WTC11 (cell line): ENCODE measurements at regions not wholly inside any gene's neighbourhood (a gene's known extent, or its start where the extent isn't known, plus 50 kb on each side); places are given as distances from the start of the nearest gene placed in this dataset.

ENCODE experiments used
- ATAC-seq: fragments of 200-7000 bp; cut with Tn5 transposase; 2 replicates; pipeline ENCODE4 v1.10.0; 2021; ENCODE audit warnings: mild to moderate bottlenecking, moderate library complexity
- CTCF ChIA-PET: fragments of 300-600 bp; sonication (Branson Sonifier 250); formaldehyde crosslinking; loops from one replicate; lab custom pipeline; 2021; ENCODE audit warnings: antibody characterized with exemption; lab: Charles Lee
- POLR2A ChIA-PET: fragments of 350-600 bp; sonication (Branson Sonifier 250); formaldehyde crosslinking; loops from one replicate; lab custom pipeline; 2021; ENCODE audit warnings: antibody characterized with exemption; lab: Charles Lee
- DNase-seq: peaks from one replicate; pipeline ENCODE4 v3.0.0; 2021; ENCODE audit warnings: low spot score
- H3K27ac Mint-ChIP-seq: 2 replicates; pipeline ENCODE4 v1.8.0; 2021; ENCODE audit warnings: mixed read lengths
- H3K27me3 Mint-ChIP-seq: 2 replicates; pipeline ENCODE4 v1.8.0; 2021; ENCODE audit warnings: low read depth, mild to moderate bottlenecking, moderate library complexity, mixed read lengths
- H3K36me3 Mint-ChIP-seq: 2 replicates; pipeline ENCODE4 v1.8.0; 2021; ENCODE audit warnings: mixed read lengths
- H3K4me1 Mint-ChIP-seq: 2 replicates; pipeline ENCODE4 v1.8.0; 2022; ENCODE audit warnings: mixed read lengths
- H3K4me3 Mint-ChIP-seq: 2 replicates; pipeline ENCODE4 v1.8.0; 2021; ENCODE audit warnings: mild to moderate bottlenecking, moderate library complexity, mixed read lengths
- H3K9me3 Mint-ChIP-seq: 2 replicates; pipeline ENCODE4 v1.8.0; 2021; ENCODE audit warnings: mixed read lengths
- CBFB ChIP-seq: sonication (generic); formaldehyde crosslinking; IDR thresholded peaks from 2 replicates; pipeline ENCODE4 v1.8.1; 2022; ENCODE audit warnings: mild to moderate bottlenecking, low read depth, missing genetic modification reagents
- CREM ChIP-seq: sonication (generic); formaldehyde crosslinking; IDR thresholded peaks from 2 replicates; pipeline ENCODE4 v1.8.1; 2022; ENCODE audit warnings: mild to moderate bottlenecking, missing genetic modification reagents, moderate library complexity
- EMX1 ChIP-seq: fragments of 250-450 bp; sonication (Bioruptor Pico); IDR thresholded peaks from 2 replicates; pipeline ENCODE4 v1.8.0; 2021; ENCODE audit warnings: mild to moderate bottlenecking
- ETV6 ChIP-seq: sonication (generic); formaldehyde crosslinking; IDR thresholded peaks from 2 replicates; pipeline ENCODE4 v1.8.1; 2022; ENCODE audit warnings: mild to moderate bottlenecking, missing genetic modification reagents
- FOXJ3 ChIP-seq: sonication (generic); formaldehyde crosslinking; IDR thresholded peaks from 2 replicates; pipeline ENCODE4 v1.9.0; 2021; ENCODE audit warnings: missing genetic modification reagents, mild to moderate bottlenecking, borderline replicate concordance
- GTF2I ChIP-seq: fragments of 250-450 bp; sonication (Bioruptor Pico); conservative IDR thresholded peaks from 2 replicates; pipeline ENCODE4 v1.4.0; 2021; ENCODE audit warnings: mild to moderate bottlenecking
- IRF2 ChIP-seq: sonication (generic); formaldehyde crosslinking; IDR thresholded peaks from 2 replicates; pipeline ENCODE4 v1.8.0; 2022; ENCODE audit warnings: low read depth, missing genetic modification reagents, borderline replicate concordance
- NFATC4 ChIP-seq: fragments of 250-450 bp; sonication (Bioruptor Pico); IDR thresholded peaks from 2 replicates; pipeline ENCODE4 v1.9.0; 2021; ENCODE audit warnings: mild to moderate bottlenecking
- NR1H2 ChIP-seq: sonication (generic); formaldehyde crosslinking; IDR thresholded peaks from 2 replicates; pipeline ENCODE4 v1.9.0; 2021; ENCODE audit warnings: mild to moderate bottlenecking, moderate library complexity, missing genetic modification reagents
- NR3C1 ChIP-seq: sonication (generic); formaldehyde crosslinking; conservative IDR thresholded peaks from 2 replicates; pipeline ENCODE4 v1.8.1; 2023; ENCODE audit warnings: low read depth, mild to moderate bottlenecking, missing genetic modification reagents
- SMAD3 ChIP-seq: sonication (generic); formaldehyde crosslinking; IDR thresholded peaks from 2 replicates; pipeline ENCODE4 v1.8.0; 2022; ENCODE audit warnings: missing genetic modification reagents, mild to moderate bottlenecking, borderline replicate concordance
- SMAD4 ChIP-seq: sonication (generic); formaldehyde crosslinking; IDR thresholded peaks from 2 replicates; pipeline ENCODE4 v1.8.0; 2022; ENCODE audit warnings: mild to moderate bottlenecking, missing genetic modification reagents
- TEAD4 ChIP-seq: sonication (generic); formaldehyde crosslinking; IDR thresholded peaks from 2 replicates; pipeline ENCODE4 v1.8.0; 2022; ENCODE audit warnings: mild to moderate bottlenecking, missing genetic modification reagents
- ZBTB21 ChIP-seq: sonication (generic); formaldehyde crosslinking; IDR thresholded peaks from 2 replicates; pipeline ENCODE4 v1.8.1; 2023; ENCODE audit warnings: mild to moderate bottlenecking, missing genetic modification reagents, borderline replicate concordance
- ZNF263 ChIP-seq: sonication (generic); formaldehyde crosslinking; IDR thresholded peaks from 2 replicates; pipeline ENCODE4 v1.8.1; 2022; ENCODE audit warnings: low read depth, mild to moderate bottlenecking, moderate library complexity, missing genetic modification reagents
- ZNF416 ChIP-seq: fragments of 250-450 bp; sonication (Bioruptor Pico); IDR thresholded peaks from 2 replicates; pipeline ENCODE4 v1.9.0; 2021; ENCODE audit warnings: mild to moderate bottlenecking, inconsistent platforms
- TF ChIP-seq, protein P1 (sequence below): fragments of 250-450 bp; sonication (Bioruptor Pico); conservative IDR thresholded peaks from 2 replicates; pipeline ENCODE4 v1.9.0; 2021; ENCODE audit warnings: mild to moderate bottlenecking
- TF ChIP-seq, protein P2 (sequence below): sonication (generic); formaldehyde crosslinking; IDR thresholded peaks from 2 replicates; pipeline ENCODE4 v1.8.0; 2022; ENCODE audit warnings: mild to moderate bottlenecking, missing genetic modification reagents
- TF ChIP-seq, protein P3 (sequence below): sonication (generic); formaldehyde crosslinking; IDR thresholded peaks from 2 replicates; pipeline ENCODE4 v1.8.0; 2022; ENCODE audit warnings: mild to moderate bottlenecking, missing genetic modification reagents
- TF ChIP-seq, protein P4 (sequence below): sonication (generic); formaldehyde crosslinking; IDR thresholded peaks from 2 replicates; pipeline ENCODE4 v1.8.1; 2023; ENCODE audit warnings: mild to moderate bottlenecking, missing genetic modification reagents, moderate library complexity
- TF ChIP-seq, protein P5 (sequence below): fragments of 250-450 bp; sonication (Bioruptor Pico); IDR thresholded peaks from 2 replicates; pipeline ENCODE4 v1.8.0; 2021; ENCODE audit warnings: mild to moderate bottlenecking
- TF ChIP-seq, protein P6 (sequence below): sonication (generic); formaldehyde crosslinking; conservative IDR thresholded peaks from 2 replicates; pipeline ENCODE4 v1.8.1; 2022; ENCODE audit warnings: mild to moderate bottlenecking, missing genetic modification reagents
- TF ChIP-seq, protein P7 (sequence below): sonication (generic); formaldehyde crosslinking; IDR thresholded peaks from 2 replicates; pipeline ENCODE4 v1.8.1; 2023; ENCODE audit warnings: mild to moderate bottlenecking, missing genetic modification reagents, moderate library complexity
- TF ChIP-seq, protein P8 (sequence below): sonication (generic); formaldehyde crosslinking; IDR thresholded peaks from 2 replicates; pipeline ENCODE4 v1.8.1; 2023; ENCODE audit warnings: mild to moderate bottlenecking, missing genetic modification reagents

DNA sequence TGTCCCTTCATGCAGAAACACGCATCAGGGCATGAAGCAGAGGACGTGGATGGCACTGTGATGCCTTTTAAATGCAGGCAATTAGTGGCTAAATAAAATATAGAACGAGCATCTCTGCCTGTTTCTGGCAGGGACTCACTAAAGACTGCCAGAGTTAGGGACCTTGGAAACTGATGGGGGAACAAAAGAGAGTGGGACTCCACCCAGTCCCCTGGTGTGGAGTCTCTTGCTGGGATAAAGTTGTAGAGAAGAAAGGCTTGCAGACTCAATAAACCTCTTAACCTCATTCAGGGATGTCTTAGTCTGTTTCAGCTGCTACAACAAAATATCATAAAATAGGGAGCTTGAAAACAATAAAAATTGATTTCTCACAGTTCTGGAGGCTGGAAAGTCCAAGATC, 87.6 kb upstream of the ARAP3 start:
- ChIA-PET CTCF (interaction anchor here (0.8 to 3.6 kb wide), 2 partner anchors 12 to 67 kb away, joined by 3 to 24 read pairs; no protein-coding TSS in a partner anchor), POLR2A (interaction anchor here (1.0 kb wide), 1 partner anchor 9 kb away, joined by 3 read pairs; no protein-coding TSS in a partner anchor)
- no peak for DNase-seq
- H3K27ac Mint-ChIP-seq = no peak overlapping the region
- peaks cover 5% of the 10 kb centered on the region; the same call in 1 of the 2 replicates for H3K9me3 Mint-ChIP-seq
- peaks cover 18% of the 10 kb centered on the region for H3K4me1 Mint-ChIP-seq
- ATAC-seq = no peak
- peaks cover 2% of the 10 kb centered on the region; the same call in 1 of the 2 replicates for H3K27me3 Mint-ChIP-seq
- no peak overlapping the region for H3K4me3 Mint-ChIP-seq
- no peaks in the 10 kb centered on the region for H3K36me3 Mint-ChIP-seq
- TF ChIP-seq, protein P1, sequence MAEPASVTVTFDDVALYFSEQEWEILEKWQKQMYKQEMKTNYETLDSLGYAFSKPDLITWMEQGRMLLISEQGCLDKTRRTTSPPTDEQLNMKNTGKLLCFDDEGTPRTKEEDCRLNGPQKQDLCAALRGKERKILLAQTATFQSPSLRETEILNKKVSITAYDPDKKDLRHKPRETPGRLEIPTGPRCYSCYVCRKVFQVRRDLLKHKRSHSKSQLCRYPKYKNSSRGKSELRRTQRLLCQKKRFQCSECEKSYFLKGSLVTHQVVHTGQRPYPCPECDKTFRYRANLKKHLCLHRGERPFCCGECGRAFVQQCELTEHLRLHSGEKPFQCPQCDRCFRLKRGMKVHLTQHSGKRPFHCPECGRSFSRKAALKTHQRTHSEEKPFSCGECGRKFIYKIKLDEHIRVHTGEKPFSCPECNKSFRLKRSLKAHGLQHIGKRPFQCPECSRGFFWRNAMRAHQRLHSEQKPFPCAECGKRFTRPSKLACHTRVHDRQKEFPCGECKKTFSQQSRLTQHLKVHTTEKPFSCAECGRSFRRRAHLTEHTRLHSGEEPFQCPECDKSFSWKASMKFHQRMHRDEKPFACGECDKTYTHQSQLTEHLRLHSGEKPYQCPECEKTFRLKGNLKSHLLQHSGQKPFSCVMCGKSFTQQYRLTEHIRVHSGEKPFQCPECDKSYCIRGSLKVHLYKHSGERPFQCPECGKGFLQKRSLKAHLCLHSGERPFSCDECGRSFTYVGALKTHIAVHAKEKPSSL (CRISPR knock-in tag) = no peak
- TF ChIP-seq, protein P2, sequence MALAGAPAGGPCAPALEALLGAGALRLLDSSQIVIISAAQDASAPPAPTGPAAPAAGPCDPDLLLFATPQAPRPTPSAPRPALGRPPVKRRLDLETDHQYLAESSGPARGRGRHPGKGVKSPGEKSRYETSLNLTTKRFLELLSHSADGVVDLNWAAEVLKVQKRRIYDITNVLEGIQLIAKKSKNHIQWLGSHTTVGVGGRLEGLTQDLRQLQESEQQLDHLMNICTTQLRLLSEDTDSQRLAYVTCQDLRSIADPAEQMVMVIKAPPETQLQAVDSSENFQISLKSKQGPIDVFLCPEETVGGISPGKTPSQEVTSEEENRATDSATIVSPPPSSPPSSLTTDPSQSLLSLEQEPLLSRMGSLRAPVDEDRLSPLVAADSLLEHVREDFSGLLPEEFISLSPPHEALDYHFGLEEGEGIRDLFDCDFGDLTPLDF (CRISPR knock-in tag) = no peak
- TF ChIP-seq, protein P3, sequence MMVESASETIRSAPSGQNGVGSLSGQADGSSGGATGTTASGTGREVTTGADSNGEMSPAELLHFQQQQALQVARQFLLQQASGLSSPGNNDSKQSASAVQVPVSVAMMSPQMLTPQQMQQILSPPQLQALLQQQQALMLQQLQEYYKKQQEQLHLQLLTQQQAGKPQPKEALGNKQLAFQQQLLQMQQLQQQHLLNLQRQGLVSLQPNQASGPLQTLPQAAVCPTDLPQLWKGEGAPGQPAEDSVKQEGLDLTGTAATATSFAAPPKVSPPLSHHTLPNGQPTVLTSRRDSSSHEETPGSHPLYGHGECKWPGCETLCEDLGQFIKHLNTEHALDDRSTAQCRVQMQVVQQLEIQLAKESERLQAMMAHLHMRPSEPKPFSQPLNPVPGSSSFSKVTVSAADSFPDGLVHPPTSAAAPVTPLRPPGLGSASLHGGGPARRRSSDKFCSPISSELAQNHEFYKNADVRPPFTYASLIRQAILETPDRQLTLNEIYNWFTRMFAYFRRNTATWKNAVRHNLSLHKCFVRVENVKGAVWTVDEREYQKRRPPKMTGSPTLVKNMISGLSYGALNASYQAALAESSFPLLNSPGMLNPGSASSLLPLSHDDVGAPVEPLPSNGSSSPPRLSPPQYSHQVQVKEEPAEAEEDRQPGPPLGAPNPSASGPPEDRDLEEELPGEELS (CRISPR knock-in tag) = no peak
- TF ChIP-seq NFATC4 = no peak
- TF ChIP-seq CBFB (CRISPR knock-in tag) = no peak
- TF ChIP-seq, protein P4, sequence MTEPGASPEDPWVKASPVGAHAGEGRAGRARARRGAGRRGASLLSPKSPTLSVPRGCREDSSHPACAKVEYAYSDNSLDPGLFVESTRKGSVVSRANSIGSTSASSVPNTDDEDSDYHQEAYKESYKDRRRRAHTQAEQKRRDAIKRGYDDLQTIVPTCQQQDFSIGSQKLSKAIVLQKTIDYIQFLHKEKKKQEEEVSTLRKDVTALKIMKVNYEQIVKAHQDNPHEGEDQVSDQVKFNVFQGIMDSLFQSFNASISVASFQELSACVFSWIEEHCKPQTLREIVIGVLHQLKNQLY (CRISPR knock-in tag) = no peak
- no peak for TF ChIP-seq EMX1 (CRISPR knock-in tag)
- no peak for TF ChIP-seq SMAD4 (CRISPR knock-in tag)
- TF ChIP-seq, protein P5, sequence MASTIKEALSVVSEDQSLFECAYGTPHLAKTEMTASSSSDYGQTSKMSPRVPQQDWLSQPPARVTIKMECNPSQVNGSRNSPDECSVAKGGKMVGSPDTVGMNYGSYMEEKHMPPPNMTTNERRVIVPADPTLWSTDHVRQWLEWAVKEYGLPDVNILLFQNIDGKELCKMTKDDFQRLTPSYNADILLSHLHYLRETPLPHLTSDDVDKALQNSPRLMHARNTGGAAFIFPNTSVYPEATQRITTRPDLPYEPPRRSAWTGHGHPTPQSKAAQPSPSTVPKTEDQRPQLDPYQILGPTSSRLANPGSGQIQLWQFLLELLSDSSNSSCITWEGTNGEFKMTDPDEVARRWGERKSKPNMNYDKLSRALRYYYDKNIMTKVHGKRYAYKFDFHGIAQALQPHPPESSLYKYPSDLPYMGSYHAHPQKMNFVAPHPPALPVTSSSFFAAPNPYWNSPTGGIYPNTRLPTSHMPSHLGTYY (CRISPR knock-in tag) = no peak
- no peak for TF ChIP-seq SMAD3 (CRISPR knock-in tag)
- TF ChIP-seq CREM (CRISPR knock-in tag) = no peak
- TF ChIP-seq ZNF416 (CRISPR knock-in tag) = no peak
- no peak for TF ChIP-seq ZNF263 (CRISPR knock-in tag)
- TF ChIP-seq, protein P6, sequence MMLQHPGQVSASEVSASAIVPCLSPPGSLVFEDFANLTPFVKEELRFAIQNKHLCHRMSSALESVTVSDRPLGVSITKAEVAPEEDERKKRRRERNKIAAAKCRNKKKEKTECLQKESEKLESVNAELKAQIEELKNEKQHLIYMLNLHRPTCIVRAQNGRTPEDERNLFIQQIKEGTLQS = no peak
- no peak for TF ChIP-seq GTF2I (CRISPR knock-in tag)

DNA sequence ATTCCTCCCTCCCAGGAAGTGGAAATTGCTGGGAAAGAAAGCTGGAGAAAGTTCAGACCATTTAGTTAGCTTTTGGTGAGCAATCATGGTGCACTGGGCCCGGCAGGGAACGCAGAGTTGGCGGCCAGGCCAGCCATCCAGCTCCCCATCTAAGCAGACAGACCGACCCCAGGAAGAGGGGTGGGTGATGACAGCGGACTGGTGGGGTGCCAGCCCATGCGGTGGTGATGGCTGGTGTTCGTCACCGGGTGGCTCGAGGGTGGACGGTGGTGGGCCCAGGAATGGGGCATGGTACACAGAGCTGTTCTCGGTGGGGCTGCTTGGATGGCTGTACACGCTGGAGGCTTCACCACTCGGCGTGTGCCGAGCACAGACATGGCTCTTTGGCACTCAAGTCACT, 85.6 kb upstream of the ARAP3 start:
- ChIA-PET POLR2A (no interaction called here), CTCF (interaction anchor here (0.6 to 1.3 kb wide), 2 partner anchors 10 to 65 kb away, joined by 3 to 5 read pairs; no protein-coding TSS in a partner anchor)
- H3K36me3 Mint-ChIP-seq = no peaks in the 10 kb centered on the region

More for the DNA sequence above, 85.6 kb upstream of the ARAP3 start:
- ATAC-seq (no peak), DNase-seq (no peak)
- peaks cover 5% of the 10 kb centered on the region; the same call in 1 of the 2 replicates for H3K9me3 Mint-ChIP-seq
- no peak overlapping the region for H3K27ac Mint-ChIP-seq
- H3K4me3 Mint-ChIP-seq = no peak overlapping the region
- peaks cover 10% of the 10 kb centered on the region for H3K4me1 Mint-ChIP-seq
- peaks cover 2% of the 10 kb centered on the region; the same call in 1 of the 2 replicates for H3K27me3 Mint-ChIP-seq
- TF ChIP-seq ETV6 (CRISPR knock-in tag) = no peak
- no peak for TF ChIP-seq FOXJ3 (CRISPR knock-in tag)
- TF ChIP-seq, protein P7, sequence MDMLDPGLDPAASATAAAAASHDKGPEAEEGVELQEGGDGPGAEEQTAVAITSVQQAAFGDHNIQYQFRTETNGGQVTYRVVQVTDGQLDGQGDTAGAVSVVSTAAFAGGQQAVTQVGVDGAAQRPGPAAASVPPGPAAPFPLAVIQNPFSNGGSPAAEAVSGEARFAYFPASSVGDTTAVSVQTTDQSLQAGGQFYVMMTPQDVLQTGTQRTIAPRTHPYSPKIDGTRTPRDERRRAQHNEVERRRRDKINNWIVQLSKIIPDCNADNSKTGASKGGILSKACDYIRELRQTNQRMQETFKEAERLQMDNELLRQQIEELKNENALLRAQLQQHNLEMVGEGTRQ (CRISPR knock-in tag) = no peak
- no peak for TF ChIP-seq SMAD3 (CRISPR knock-in tag)
- TF ChIP-seq, protein P8, sequence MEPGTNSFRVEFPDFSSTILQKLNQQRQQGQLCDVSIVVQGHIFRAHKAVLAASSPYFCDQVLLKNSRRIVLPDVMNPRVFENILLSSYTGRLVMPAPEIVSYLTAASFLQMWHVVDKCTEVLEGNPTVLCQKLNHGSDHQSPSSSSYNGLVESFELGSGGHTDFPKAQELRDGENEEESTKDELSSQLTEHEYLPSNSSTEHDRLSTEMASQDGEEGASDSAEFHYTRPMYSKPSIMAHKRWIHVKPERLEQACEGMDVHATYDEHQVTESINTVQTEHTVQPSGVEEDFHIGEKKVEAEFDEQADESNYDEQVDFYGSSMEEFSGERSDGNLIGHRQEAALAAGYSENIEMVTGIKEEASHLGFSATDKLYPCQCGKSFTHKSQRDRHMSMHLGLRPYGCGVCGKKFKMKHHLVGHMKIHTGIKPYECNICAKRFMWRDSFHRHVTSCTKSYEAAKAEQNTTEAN = no peak
- TF ChIP-seq ZBTB21 (CRISPR knock-in tag) = no peak
- TF ChIP-seq NR1H2 (CRISPR knock-in tag) = no peak
- TF ChIP-seq NR3C1 (CRISPR knock-in tag) = no peak
- TF ChIP-seq TEAD4 = no peak
- no peak for TF ChIP-seq IRF2 (CRISPR knock-in tag)
- TF ChIP-seq, all 79 proteins: peak for 0
